ENCODE measurements at regions not wholly inside any gene's neighbourhood (a gene's known extent, or its start where the extent isn't known, plus 50 kb on each side); places are given as distances from the start of the nearest gene placed in this dataset.
A peak's percentile ranks its signal among the peaks of the same experiment; 100 is the strongest.

DNA sequence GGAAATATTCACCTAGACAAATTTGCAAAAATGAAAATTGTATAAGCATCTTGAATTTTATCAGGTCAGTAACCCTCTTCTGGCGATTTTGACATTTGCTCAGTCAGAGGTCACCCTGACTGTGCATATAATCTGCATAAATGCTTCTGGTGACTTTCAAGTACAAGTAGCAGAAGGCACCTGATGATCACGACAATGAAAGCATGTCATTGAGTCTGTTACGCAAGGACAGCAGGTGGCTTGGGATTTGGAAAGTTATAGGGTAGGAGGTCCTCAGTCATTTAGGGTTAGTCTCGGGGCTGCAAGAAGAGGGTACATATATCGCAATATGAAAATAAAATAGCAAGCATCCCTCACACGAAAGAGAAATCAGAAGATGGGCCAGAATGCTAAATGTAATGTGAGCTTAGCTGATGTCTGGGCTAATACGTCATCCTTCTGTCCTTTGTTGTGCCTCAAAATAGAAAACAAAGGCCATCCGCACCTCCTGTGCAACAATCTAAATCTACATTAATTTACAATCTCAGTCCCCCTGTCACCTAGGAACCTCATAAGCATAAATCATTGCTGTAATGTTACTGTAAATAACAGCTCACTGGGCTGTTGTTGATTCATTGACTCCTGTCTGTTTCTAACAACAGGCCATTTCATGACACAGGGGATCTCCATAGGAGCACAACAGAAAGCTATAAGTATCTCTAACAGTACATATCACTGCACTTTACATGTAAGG lies 155.2 kb upstream of the RSPO3 start:
- no peak overlapping the region for H3K23ac ChIP-seq (ENCODE audit: insufficient read length, low read depth, low read length)
- peak overlapping the region; percentile 75 for H4K5ac ChIP-seq (ENCODE audit: insufficient read length, low read depth, low read length)
- H2BK20ac ChIP-seq (ENCODE audit: low read depth, low read length, poor library complexity, severe bottlenecking): no peak overlapping the region
- TF ChIP-seq, protein P1, sequence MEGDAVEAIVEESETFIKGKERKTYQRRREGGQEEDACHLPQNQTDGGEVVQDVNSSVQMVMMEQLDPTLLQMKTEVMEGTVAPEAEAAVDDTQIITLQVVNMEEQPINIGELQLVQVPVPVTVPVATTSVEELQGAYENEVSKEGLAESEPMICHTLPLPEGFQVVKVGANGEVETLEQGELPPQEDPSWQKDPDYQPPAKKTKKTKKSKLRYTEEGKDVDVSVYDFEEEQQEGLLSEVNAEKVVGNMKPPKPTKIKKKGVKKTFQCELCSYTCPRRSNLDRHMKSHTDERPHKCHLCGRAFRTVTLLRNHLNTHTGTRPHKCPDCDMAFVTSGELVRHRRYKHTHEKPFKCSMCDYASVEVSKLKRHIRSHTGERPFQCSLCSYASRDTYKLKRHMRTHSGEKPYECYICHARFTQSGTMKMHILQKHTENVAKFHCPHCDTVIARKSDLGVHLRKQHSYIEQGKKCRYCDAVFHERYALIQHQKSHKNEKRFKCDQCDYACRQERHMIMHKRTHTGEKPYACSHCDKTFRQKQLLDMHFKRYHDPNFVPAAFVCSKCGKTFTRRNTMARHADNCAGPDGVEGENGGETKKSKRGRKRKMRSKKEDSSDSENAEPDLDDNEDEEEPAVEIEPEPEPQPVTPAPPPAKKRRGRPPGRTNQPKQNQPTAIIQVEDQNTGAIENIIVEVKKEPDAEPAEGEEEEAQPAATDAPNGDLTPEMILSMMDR (conservative IDR thresholded peaks at IDR 0.05): no peak
- H2AFZ ChIP-seq (ENCODE audit: low read length): no peak overlapping the region
- no peaks in the 10 kb centered on the region for H3K9me3 ChIP-seq (ENCODE audit: control insufficient read depth, low read depth, low read length)
- Mint-ChIP-seq H3K4me3 (no peak overlapping the region), H3K9me3 (no peaks in the 10 kb centered on the region), H3K4me1 (peaks cover 7% of the 10 kb centered on the region in 2 experiments), H3K27ac (peak overlapping the region; percentile 2 to 20 (median 8); a peak in 3 of 7 replicates), H3K36me3 (ENCODE audit: insufficient read depth in 1 of 3, low read depth in 3 of 3) (no peaks in the 10 kb centered on the region), H3K27me3 (ENCODE audit: low read depth) (no peaks in the 10 kb centered on the region)
- no peaks in the 10 kb centered on the region for H4K20me1 ChIP-seq (ENCODE audit: control insufficient read depth, insufficient read depth, insufficient read length)
- peaks cover 3% of the 10 kb centered on the region; the same call in 1 of the 2 replicates for H3K4me1 ChIP-seq (ENCODE audit: insufficient read depth, low read length)
- no peak overlapping the region for H4K8ac ChIP-seq (replicated peaks; ENCODE audit: insufficient read length, low read depth, low read length)
- peak overlapping the region; percentile 64 for H3K18ac ChIP-seq (ENCODE audit: insufficient read length, low read depth, low read length)
- H2BK5ac ChIP-seq (ENCODE audit: insufficient read length, low read length): no peak overlapping the region
- no peaks in the 10 kb centered on the region for H3K79me1 ChIP-seq (ENCODE audit: insufficient read depth, low read depth, low read length, poor library complexity, severe bottlenecking)
- no peaks in the 10 kb centered on the region for H3K27me3 ChIP-seq (ENCODE audit: insufficient read depth, low read length)
- no peak overlapping the region for H2BK12ac ChIP-seq (ENCODE audit: insufficient read length, low read depth, low read length)
- no peak overlapping the region for H3K4ac ChIP-seq (ENCODE audit: low read depth, low read length)
- WGBS (ENCODE audit: extremely low coverage, insufficient read length, low lambda C conversion rate): no CpG with 5 or more reads among the region's 8 CpGs
- no peak overlapping the region for H3K14ac ChIP-seq (ENCODE audit: insufficient read depth, low read length)
- DNase-seq: peak; percentile 28
- peak overlapping the region; percentile 8 for H2AK5ac ChIP-seq (ENCODE audit: insufficient read length, low read length)
- H2BK120ac ChIP-seq (ENCODE audit: low read depth, low read length, poor library complexity, severe bottlenecking): no peak overlapping the region
- no peak overlapping the region for H3T11ph ChIP-seq (ENCODE audit: low read length)
- H3K23me2 ChIP-seq (ENCODE audit: insufficient read length, low read depth, low read length, poor library complexity, severe bottlenecking): no peaks in the 10 kb centered on the region
- no peak overlapping the region for H3K9ac ChIP-seq (ENCODE audit: extremely low read depth, insufficient read length, low read length)
- peak overlapping the region; percentile 40 for H3K27ac ChIP-seq (ENCODE audit: insufficient read length, low read depth, low read length)
- H3K4me2 ChIP-seq (ENCODE audit: insufficient read depth, insufficient read length, low read length): peak overlapping the region; percentile 57
- H3K79me2 ChIP-seq (ENCODE audit: insufficient read depth, low read length): no peaks in the 10 kb centered on the region
- H2BK15ac ChIP-seq (ENCODE audit: low read depth, low read length): no peak overlapping the region
- no peak overlapping the region for H4K91ac ChIP-seq (ENCODE audit: insufficient read length, low read depth, low read length)
- no peak overlapping the region for H3K56ac ChIP-seq (ENCODE audit: insufficient read length, low read depth, low read length)

Data from H9 (cell line).